GM21619 (cell line): ENCODE measurements at regions not wholly inside any gene's neighbourhood (a gene's known extent, or its start where the extent isn't known, plus 50 kb on each side); places are given as distances from the start of the nearest gene placed in this dataset.

Experiments
- ATAC-seq: cut with Tn5 transposase; IDR thresholded peaks from one replicate; pipeline ENCODE4 v1.9.1; 2021; ENCODE audit not compliant: unreplicated experiment

DNA sequence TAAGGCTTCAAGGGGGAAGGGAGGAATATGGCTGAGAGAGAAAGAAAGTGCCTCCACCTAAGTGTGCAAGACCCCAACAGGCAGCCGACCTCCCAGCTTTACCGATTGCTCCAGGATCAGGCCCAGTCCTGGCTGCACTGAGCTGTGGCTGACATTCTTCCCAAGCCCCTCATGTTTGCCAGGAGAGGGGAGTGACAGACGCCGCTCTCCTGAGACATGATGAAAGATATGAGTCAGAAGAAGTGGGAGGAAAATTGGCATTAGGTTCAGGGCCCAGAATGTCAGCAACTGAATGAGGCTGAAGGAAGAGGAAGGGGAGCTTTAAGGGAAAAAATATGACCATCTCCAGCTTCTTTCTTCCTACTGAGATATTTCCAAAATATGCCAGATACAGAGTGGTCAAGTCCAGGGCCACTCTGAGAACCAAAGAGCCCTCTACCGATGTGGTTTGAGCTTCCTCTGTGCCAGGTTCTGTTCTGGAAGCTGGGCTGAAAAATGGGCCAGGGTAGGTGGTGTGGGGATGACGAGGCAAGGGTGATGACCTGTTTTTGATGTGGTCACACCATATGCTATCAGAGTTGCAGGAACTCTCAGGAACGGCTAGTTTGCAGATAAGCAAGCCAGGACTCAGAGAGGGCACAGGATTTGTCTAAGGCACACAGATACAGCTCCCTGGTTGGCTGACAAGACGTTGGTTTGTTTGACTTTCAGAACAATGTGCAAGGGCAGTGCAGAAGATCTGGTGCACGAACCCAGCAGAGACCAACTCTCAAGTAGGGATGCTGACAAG, 176.7 kb downstream of the SOX9 start:
- no peak for ATAC-seq

DNA sequence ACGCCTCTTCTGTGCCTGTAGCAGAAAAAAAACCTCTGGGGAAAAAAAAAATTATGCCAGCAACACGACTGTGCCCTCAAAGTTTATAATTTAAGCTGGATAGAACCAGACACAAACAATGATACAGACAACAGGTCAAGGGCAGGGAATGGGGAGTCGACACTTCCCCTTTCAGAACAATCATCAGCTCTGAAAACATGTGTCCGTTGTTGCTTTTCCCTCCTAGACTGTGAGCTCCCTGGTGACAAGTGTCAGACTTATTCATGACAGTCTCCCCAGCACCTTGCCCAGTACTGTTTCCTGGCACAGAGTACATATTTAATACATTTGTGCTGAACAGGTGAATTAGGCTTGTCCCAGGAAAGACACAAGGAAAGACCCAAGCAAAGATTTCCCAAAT, 178.3 kb downstream of the SOX9 start:
- ATAC-seq: no peak

GRCh38 chr17:72299592-72299991, 178.8 kb downstream of the SOX9 start:
- no peak for ATAC-seq

- no peak for ATAC-seq
Measured at GRCh38 chr17:72301887-72302286, 181.1 kb downstream of the SOX9 start.

DNA sequence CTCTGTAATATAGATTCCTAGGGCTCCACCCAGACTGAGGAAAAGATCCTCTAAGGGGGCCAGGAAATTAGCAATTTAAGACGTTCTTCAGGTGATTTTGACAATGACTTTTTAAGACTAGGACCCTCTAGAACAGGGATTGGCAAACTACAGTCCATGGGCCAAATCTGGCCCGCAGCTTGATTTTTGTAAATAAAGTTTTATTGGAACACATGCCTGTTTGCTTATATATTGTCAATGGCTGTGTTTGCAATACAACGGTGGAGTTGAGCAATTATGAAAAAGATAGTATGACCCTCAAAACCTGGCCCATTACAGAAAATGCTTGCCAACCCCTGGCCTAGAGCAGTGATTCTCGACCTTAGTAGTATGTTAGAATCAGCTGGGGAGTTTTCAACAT, 181.9 kb downstream of the SOX9 start:
- no peak for ATAC-seq

GRCh38 chr17:72303787-72304733, 183.2 kb downstream of the SOX9 start:
- no peak for ATAC-seq

GRCh38 chr17:72304859-72305258, 184.0 kb downstream of the SOX9 start:
- ATAC-seq: no peak

DNA sequence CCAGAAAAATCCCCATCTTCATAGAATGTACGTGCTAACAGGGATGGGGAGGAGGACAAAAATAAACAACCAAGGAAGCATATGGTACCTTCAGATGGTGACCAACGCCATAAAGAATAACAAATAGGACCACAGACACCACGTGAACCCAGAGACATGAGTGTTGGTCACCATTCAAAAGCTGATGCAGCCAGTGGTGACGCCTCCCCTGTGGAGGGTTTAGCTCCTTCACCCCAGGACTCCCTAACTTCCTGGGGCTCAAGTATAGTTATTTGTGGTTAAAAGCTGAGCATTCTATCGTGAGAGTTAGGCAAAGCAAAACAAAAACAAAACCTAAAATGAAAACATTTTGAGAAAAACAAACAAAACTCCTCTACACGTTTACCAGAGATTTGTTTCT, 184.7 kb downstream of the SOX9 start:
- no peak for ATAC-seq

DNA sequence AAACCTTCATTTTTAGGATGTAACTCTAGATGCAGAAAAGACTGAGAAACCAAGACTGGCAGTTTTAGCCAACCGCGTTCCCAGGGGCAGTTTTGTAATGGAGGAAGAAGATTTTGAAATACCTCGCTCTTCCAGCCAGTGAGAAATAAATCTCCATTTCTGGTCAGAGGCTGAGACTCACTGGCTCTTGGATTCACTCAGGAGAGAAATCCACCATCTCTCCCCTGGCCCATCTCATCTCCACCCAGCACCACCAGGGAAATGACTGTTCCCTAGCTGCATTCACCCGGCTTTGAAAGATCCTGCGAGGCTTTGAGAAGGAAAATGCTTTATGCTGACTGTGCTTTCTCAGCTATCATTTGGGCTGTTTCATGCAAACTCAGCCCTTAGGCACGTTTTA, 185.2 kb downstream of the SOX9 start:
- ATAC-seq: no peak

DNA sequence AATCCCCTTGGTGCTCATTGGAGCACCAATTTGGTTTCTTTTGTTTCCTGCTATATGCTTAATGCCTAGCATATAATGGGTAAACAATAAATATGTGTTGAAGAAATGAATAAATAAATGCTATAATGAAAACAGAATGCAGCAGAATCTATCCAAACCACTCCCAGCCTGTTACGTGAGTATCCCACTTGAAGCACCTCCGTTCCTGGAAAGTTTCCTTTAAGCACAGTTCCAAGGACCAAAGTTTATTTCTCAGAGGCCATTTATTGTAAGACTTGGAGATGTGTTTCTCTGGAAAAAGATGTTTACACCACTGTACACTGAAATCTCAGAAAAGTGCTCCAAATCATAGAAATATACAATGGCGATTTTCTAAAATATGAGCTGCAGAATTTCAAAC, 187.0 kb downstream of the SOX9 start:
- no peak for ATAC-seq

GRCh38 chr17:72308744-72309385, 188.0 kb downstream of the SOX9 start:
- no peak for ATAC-seq

- no peak for ATAC-seq
Measured at GRCh38 chr17:72311004-72311403, 190.2 kb downstream of the SOX9 start.

- ATAC-seq: no peak
Measured at GRCh38 chr17:72315122-72315913, 194.5 kb downstream of the SOX9 start.

DNA sequence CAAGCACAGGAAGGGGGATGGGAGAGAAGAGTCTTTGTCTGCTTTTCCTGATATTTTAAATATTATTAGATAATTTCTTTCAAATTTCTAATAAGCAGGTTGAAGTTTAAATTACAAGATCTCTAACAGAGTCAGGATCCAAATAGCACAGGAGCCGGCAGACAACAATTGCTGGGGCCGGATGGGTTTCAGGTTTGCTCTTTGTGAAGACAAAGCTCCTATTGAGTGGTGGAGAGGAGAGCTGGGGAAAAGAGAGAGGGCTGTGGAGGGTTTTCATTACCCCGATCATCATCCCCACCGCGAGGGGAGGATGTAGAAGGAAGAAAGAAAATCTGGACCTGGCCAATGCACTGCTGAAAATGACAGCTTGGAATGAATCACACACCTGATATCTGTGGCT, 197.3 kb downstream of the SOX9 start:
- peak; percentile 11 for ATAC-seq

DNA sequence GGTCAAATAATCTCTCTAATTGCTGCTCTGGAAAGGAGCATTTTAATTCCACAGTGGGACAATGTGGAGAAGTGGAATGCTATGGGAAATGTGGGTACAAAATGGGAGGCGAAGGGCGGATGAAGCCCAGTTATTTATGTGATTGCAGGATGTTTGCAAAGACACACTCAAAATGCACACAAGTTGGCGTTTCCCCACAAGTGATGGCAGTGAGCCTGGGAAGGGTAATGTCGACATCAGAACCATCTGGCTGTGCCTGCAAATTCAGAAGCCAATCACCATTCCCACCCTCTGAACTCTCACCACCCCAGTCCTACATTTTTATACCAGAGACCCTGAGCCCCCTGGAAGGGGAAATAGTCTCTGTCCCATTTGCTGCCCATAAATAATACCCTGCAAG, 201.1 kb downstream of the SOX9 start:
- no peak for ATAC-seq

DNA sequence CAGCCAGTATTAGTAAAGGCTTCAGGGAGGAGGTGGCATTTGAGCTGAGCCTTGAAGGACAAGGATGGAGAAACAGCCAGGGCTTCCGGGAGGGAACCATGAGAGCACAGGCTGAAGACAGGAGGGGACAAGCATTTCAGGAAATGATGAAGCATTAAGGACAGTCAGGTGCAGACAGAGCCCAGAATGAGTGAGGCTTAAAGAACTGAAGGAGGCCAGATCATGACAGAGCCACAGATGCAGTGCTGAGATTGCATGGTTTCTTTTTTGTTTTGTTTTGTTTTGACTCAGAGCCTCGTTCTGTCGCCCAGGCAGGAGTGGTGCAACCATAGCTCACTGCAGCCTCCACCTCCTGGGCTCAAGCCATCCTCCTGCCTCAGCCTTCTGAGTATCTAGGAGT, 211.5 kb downstream of the SOX9 start:
- peak; percentile 90 for ATAC-seq

- no peak for ATAC-seq
Measured at GRCh38 chr17:72333570-72333969, 212.8 kb downstream of the SOX9 start.

DNA sequence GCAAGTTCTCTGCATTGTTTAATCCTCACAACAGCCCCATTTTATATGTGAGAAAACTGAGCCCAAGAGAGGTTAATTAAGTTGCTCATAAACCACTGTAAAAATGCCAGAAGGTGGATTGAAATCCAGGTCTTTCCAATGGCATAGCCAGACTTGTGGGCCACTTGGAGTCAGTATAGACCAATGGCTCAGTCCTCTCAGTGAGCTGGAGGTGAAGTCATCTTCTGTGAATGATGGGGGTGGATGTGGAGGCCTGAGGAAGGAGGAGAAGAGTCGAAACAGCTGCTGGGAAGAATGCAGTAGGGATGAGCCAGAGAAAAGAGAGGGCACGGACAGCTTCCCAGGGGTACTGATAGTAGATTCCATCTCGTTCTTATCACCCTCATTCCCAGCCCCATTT, 213.4 kb downstream of the SOX9 start:
- ATAC-seq: no peak

- ATAC-seq: no peak
Measured at GRCh38 chr17:72336026-72336803, 215.4 kb downstream of the SOX9 start.

DNA sequence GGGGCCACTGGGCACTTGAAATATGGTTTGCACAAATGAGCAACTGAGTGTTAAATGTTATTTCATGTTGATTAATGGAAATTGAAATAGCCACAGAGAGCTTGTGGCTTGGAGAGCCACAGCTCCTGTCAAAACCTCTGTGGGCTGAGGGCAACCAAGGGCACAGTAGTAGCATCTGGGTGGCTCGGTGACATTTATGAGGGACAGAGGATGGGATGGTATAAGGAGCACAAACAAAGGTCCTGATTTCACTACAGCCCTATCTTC, 215.9 kb downstream of the SOX9 start:
- no peak for ATAC-seq
